HUES64 (cell line): ENCODE measurements at regions not wholly inside any gene's neighbourhood (a gene's known extent, or its start where the extent isn't known, plus 50 kb on each side); places are given as distances from the start of the nearest gene placed in this dataset.

ENCODE experiments used
- H3K27ac ChIP-seq: 2 replicates; pipeline ENCODE4 v1.7.0; 2013; ENCODE audit warnings: low read depth, low read length, inconsistent platforms
- H3K27me3 ChIP-seq: 2 replicates; pipeline ENCODE4 v1.6.1; 2013; ENCODE audit warnings: mild to moderate bottlenecking, low read length; ENCODE audit not compliant: insufficient read depth
- H3K36me3 ChIP-seq: 2 replicates; pipeline ENCODE4 v1.6.1; 2013; ENCODE audit warnings: mild to moderate bottlenecking, low read length; ENCODE audit not compliant: insufficient read depth
- H3K4me1 ChIP-seq: 2 replicates; pipeline ENCODE4 v1.6.1; 2013; ENCODE audit warnings: mild to moderate bottlenecking, low read length, moderate library complexity; ENCODE audit not compliant: insufficient read depth
- H3K4me3 ChIP-seq: 2 replicates; pipeline ENCODE4 v1.5.1; 2013; ENCODE audit warnings: mild to moderate bottlenecking, low read length, moderate library complexity
- H3K9ac ChIP-seq: 2 replicates; pipeline ENCODE4 v1.6.1; 2013; ENCODE audit warnings: mild to moderate bottlenecking, low read depth, low read length
- H3K9me3 ChIP-seq: 2 replicates; pipeline ENCODE4 v1.6.1; 2013; ENCODE audit warnings: low read depth, low read length; ENCODE audit not compliant: insufficient read depth
- WGBS: fragments of 150-250, 120-280 bp; methylation state at CpG from one replicate; pipeline ENCODE4 v1.1.7; 2013; ENCODE audit warnings: missing lambda C conversion rate; 5-methylcytosine and 5-hydroxymethylcytosine counted together

GRCh38 chr17:77728871-77729270, 229.6 kb upstream of the TNRC6C start:
- no peak overlapping the region for H3K9ac ChIP-seq
- H3K4me1 ChIP-seq, result no peaks in the 10 kb centered on the region
- WGBS, result 91% methylated on average over 7 of the region's 7 CpGs
- H3K27ac ChIP-seq, result no peak overlapping the region
- H3K9me3 ChIP-seq, result peaks cover 27% of the 10 kb centered on the region
- no peaks in the 10 kb centered on the region for H3K36me3 ChIP-seq
- peaks cover 3% of the 10 kb centered on the region; the same call in 1 of the 2 replicates for H3K27me3 ChIP-seq
- no peak overlapping the region for H3K4me3 ChIP-seq

DNA sequence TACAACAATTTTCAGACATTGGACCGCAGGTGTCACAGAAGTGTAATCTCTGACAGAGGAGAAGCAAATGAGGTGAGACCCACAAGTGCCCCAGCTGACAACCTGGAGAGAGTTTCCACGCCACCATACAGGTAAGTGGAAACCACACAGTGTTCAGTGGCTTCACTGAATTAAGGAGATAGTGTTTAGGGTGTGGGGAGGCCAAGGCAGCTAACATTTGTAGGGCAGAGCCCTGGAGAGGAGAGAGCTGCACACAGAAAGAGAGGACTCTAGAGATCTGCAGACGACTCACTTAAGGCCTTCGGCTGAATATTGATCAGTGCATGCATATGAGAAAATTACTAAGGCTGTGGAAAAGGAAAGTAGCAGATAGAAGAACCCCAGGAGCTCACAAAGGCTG, 228.9 kb upstream of the TNRC6C start:
- H3K9me3 ChIP-seq, result peaks cover 27% of the 10 kb centered on the region
- no peak overlapping the region for H3K27ac ChIP-seq
- no peak overlapping the region for H3K4me3 ChIP-seq
- H3K4me1 ChIP-seq, result peaks cover 5% of the 10 kb centered on the region
- WGBS, result 91% methylated on average over 4 of the region's 4 CpGs
- H3K9ac ChIP-seq, result no peak overlapping the region
- no peaks in the 10 kb centered on the region for H3K36me3 ChIP-seq
- peaks cover 4% of the 10 kb centered on the region; the same call in 1 of the 2 replicates for H3K27me3 ChIP-seq

- H3K36me3 ChIP-seq, result no peaks in the 10 kb centered on the region
- H3K9me3 ChIP-seq, result peaks cover 27% of the 10 kb centered on the region
- no peak overlapping the region for H3K9ac ChIP-seq
- H3K27me3 ChIP-seq, result peaks cover 12% of the 10 kb centered on the region
- H3K27ac ChIP-seq, result no peak overlapping the region
- no peak overlapping the region for H3K4me3 ChIP-seq
- peaks cover 13% of the 10 kb centered on the region for H3K4me1 ChIP-seq
These were observed 228.1 kb upstream of the TNRC6C start for GRCh38 chr17:77730376-77730775.

GRCh38 chr17:77733576-77734296, 224.8 kb upstream of the TNRC6C start:
- H3K27me3 ChIP-seq, result peaks cover 43% of the 10 kb centered on the region
- H3K4me3 ChIP-seq, result no peak overlapping the region
- H3K4me1 ChIP-seq, result peaks cover 20% of the 10 kb centered on the region

DNA sequence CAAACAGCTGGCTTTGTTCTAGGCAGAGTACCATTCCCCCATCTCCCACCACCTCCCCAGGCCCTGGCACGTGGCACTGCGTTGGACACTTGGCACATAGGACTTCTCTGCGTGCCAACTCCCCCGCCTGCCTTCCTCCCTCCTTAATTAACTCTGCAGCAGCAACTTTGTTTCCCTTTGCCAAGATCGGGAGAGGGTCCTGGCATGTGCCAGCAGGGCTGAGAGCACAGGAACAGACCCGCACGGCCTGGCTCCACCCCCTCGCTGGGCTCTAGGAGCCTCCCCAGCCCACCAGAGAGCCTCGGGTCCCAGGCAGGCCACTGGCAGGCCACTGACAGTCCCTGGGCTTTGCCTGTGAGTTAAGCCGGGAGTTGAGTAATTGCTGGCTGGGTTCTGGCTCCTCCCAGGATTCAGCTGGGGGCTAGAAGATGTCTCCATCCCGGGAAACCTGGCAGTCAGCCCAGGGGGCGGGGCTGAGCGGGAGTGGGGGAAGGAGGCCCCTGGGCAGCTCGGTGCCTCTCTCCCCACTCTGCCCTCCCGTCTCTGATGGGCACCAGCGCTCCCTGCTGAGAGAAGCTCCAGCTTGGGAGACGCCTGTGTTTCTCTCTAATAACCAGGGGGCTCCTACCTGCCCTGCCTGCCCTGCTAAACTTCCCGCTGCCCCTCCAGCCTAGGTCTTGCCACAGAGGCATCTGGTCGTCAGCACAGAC, 224.0 kb upstream of the TNRC6C start:
- Histone ChIP-seq H3K4me3 (no peak overlapping the region; the same call in 1 of the 2 replicates), H3K27ac (no peak overlapping the region), H3K9ac (no peak overlapping the region)

More at GRCh38 chr17:77733576-77734296, 224.8 kb upstream of the TNRC6C start:
- H3K27ac ChIP-seq, result no peak overlapping the region
- no peaks in the 10 kb centered on the region for H3K36me3 ChIP-seq
- 86% methylated on average over 8 of the region's 8 CpGs for WGBS
- peaks cover 27% of the 10 kb centered on the region for H3K9me3 ChIP-seq
- no peak overlapping the region for H3K9ac ChIP-seq

DNA sequence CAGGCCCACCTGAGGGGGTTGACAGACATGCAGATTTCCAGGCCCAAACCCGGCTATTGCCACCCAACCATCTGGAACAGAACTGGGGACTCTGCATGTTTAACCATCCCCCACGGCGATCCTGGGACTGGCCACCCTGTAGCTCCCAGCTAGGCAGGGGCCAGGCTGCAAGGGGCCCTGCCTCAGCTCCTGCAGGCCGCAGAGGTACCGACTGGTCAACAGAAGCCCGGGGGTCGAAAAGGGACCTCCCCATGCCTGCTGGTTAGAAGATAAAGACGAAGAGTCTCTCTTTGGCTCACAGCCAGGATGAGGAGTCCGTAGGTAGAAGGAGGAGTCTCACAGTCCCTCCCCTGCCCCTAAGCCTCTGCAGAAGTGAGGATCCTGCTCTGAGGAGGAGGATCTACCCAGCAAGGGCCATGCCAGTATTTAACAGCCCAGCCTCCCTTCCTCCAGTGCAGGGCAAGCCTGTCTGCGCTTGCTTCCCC, 223.4 kb upstream of the TNRC6C start:
- Histone ChIP-seq H3K9ac (no peak overlapping the region), H3K9me3 (peaks cover 27% of the 10 kb centered on the region), H3K4me1 (peaks cover 20% of the 10 kb centered on the region), H3K4me3 (no peak overlapping the region; the same call in 1 of the 2 replicates), H3K27me3 (peaks cover 49% of the 10 kb centered on the region), H3K36me3 (no peaks in the 10 kb centered on the region), H3K27ac (no peak overlapping the region)
- 19% methylated on average over 10 of the region's 10 CpGs for WGBS

More for the DNA sequence above, 224.0 kb upstream of the TNRC6C start:
- H3K4me1 ChIP-seq, result peaks cover 20% of the 10 kb centered on the region
- peaks cover 27% of the 10 kb centered on the region for H3K9me3 ChIP-seq
- H3K27me3 ChIP-seq, result peaks cover 49% of the 10 kb centered on the region
- 29% methylated on average over 19 of the region's 19 CpGs for WGBS
- H3K36me3 ChIP-seq, result no peaks in the 10 kb centered on the region

- no peak overlapping the region for H3K27ac ChIP-seq
- WGBS, result 14% methylated on average over 7 of the region's 7 CpGs
- no peak overlapping the region for H3K9ac ChIP-seq
These were observed 222.8 kb upstream of the TNRC6C start for GRCh38 chr17:77735566-77736198.

GRCh38 chr17:77736199-77736585, 222.3 kb upstream of the TNRC6C start:
- 11% methylated on average over 17 of the region's 17 CpGs for WGBS
- Histone ChIP-seq H3K27ac (no peak overlapping the region), H3K27me3 (peaks cover 49% of the 10 kb centered on the region), H3K36me3 (no peaks in the 10 kb centered on the region), H3K4me3 (no peak overlapping the region), H3K9me3 (peaks cover 23% of the 10 kb centered on the region), H3K9ac (no peak overlapping the region), H3K4me1 (peaks cover 20% of the 10 kb centered on the region)

More at GRCh38 chr17:77735566-77736198, 222.8 kb upstream of the TNRC6C start:
- Histone ChIP-seq H3K4me3 (no peak overlapping the region), H3K4me1 (peaks cover 20% of the 10 kb centered on the region), H3K27me3 (peaks cover 49% of the 10 kb centered on the region), H3K36me3 (no peaks in the 10 kb centered on the region), H3K9me3 (peaks cover 24% of the 10 kb centered on the region)

- H3K9me3 ChIP-seq, result peaks cover 19% of the 10 kb centered on the region
- WGBS, result 53% methylated on average over 6 of the region's 6 CpGs
- H3K4me1 ChIP-seq, result peaks cover 20% of the 10 kb centered on the region
- H3K9ac ChIP-seq, result no peak overlapping the region
- H3K27ac ChIP-seq, result no peak overlapping the region
- H3K36me3 ChIP-seq, result no peaks in the 10 kb centered on the region
- H3K27me3 ChIP-seq, result peaks cover 51% of the 10 kb centered on the region
- H3K4me3 ChIP-seq, result no peak overlapping the region
These were observed 221.8 kb upstream of the TNRC6C start for GRCh38 chr17:77736721-77737120.

GRCh38 chr17:77737442-77738265, 220.8 kb upstream of the TNRC6C start:
- no peak overlapping the region for H3K27ac ChIP-seq
- H3K9me3 ChIP-seq, result peaks cover 12% of the 10 kb centered on the region
- H3K9ac ChIP-seq, result no peak overlapping the region
- H3K4me3 ChIP-seq, result no peak overlapping the region
- H3K4me1 ChIP-seq, result peaks cover 27% of the 10 kb centered on the region
- H3K27me3 ChIP-seq, result peaks cover 57% of the 10 kb centered on the region
- WGBS, result 85% methylated on average over 18 of the region's 21 CpGs
- H3K36me3 ChIP-seq, result no peaks in the 10 kb centered on the region
